ENCODE measurements at regions not wholly inside any gene's neighbourhood (a gene's known extent, or its start where the extent isn't known, plus 50 kb on each side); places are given as distances from the start of the nearest gene placed in this dataset.

- TF ChIP-seq CREB1 (CRISPR knock-in tag; IDR thresholded peaks at IDR 0.05) (no peak), STAT6 (CRISPR knock-in tag; conservative IDR thresholded peaks at IDR 0.05; ENCODE audit: low read depth) (no peak), PRRX2 (CRISPR knock-in tag; IDR thresholded peaks at IDR 0.05) (no peak)
- Mint-ChIP-seq H3K36me3 (no peaks in the 10 kb centered on the region), H3K9me3 (no peaks in the 10 kb centered on the region), H3K27me3 (ENCODE audit: low read depth) (peaks cover 3% of the 10 kb centered on the region), H3K4me1 (peaks cover 14% of the 10 kb centered on the region), H3K4me3 (no peak overlapping the region), H3K27ac (no peak overlapping the region)
- ChIA-PET POLR2A (no interaction called here), CTCF (no interaction called here)
- ATAC-seq (no peak), DNase-seq (ENCODE audit: low spot score) (no peak)
Observed at GRCh38 chr2:204255526-204255925, 289.7 kb upstream of the PARD3B start.

GRCh38 chr2:204257781-204258180 lies 287.5 kb upstream of the PARD3B start:
- H3K36me3 Mint-ChIP-seq = no peaks in the 10 kb centered on the region
- H3K9me3 Mint-ChIP-seq = no peaks in the 10 kb centered on the region
- ATAC-seq (no peak), DNase-seq (ENCODE audit: low spot score) (no peak)
- no peak overlapping the region for H3K27ac Mint-ChIP-seq
- H3K4me3 Mint-ChIP-seq = no peak overlapping the region
- ChIA-PET POLR2A (no interaction called here), CTCF (interaction anchor here (1.0 kb wide), 1 partner anchor 112 kb away, joined by 3 read pairs; no protein-coding TSS in a partner anchor)
- TF ChIP-seq FOXP4 (CRISPR knock-in tag; IDR thresholded peaks at IDR 0.05) = no peak
- TF ChIP-seq IRF2 (CRISPR knock-in tag; IDR thresholded peaks at IDR 0.05; ENCODE audit: borderline replicate concordance, low read depth) = no peak
- no peak for TF ChIP-seq SMAD3 (CRISPR knock-in tag; IDR thresholded peaks at IDR 0.05; ENCODE audit: borderline replicate concordance)
- TF ChIP-seq KAT7 (CRISPR knock-in tag; IDR thresholded peaks at IDR 0.05; ENCODE audit: borderline replicate concordance) = no peak
- peaks cover 3% of the 10 kb centered on the region; the same call in 1 of the 2 replicates for H3K27me3 Mint-ChIP-seq (ENCODE audit: low read depth)
- H3K4me1 Mint-ChIP-seq = peaks cover 26% of the 10 kb centered on the region

GRCh38 chr2:204258890-204259289 lies 286.4 kb upstream of the PARD3B start:
- ATAC-seq = no peak
- ChIA-PET POLR2A (no interaction called here), CTCF (interaction anchor here (0.8 to 1.2 kb wide), 2 partner anchors 81 to 113 kb away, joined by 4 to 5 read pairs; no protein-coding TSS in a partner anchor)
- H3K27ac Mint-ChIP-seq = no peak overlapping the region
- H3K4me1 Mint-ChIP-seq = peaks cover 28% of the 10 kb centered on the region
- no peaks in the 10 kb centered on the region for H3K27me3 Mint-ChIP-seq (ENCODE audit: low read depth)
- no peak for DNase-seq (ENCODE audit: low spot score)
- H3K4me3 Mint-ChIP-seq = no peak overlapping the region
- TF ChIP-seq STAT6 (CRISPR knock-in tag; conservative IDR thresholded peaks at IDR 0.05; ENCODE audit: low read depth) (no peak), ZNF512 (CRISPR knock-in tag; IDR thresholded peaks at IDR 0.05; ENCODE audit: borderline replicate concordance) (no peak), EMX1 (CRISPR knock-in tag; IDR thresholded peaks at IDR 0.05) (no peak), ERG (CRISPR knock-in tag; IDR thresholded peaks at IDR 0.05) (no peak), CTCF (IDR thresholded peaks at IDR 0.05) (no peak), SP1 (CRISPR knock-in tag; conservative IDR thresholded peaks at IDR 0.05) (no peak), CREB1 (CRISPR knock-in tag; IDR thresholded peaks at IDR 0.05) (no peak), HMGXB4 (CRISPR knock-in tag; IDR thresholded peaks at IDR 0.05) (no peak)
- no peaks in the 10 kb centered on the region for H3K9me3 Mint-ChIP-seq
- no peaks in the 10 kb centered on the region for H3K36me3 Mint-ChIP-seq
